ENCODE measurements at regions not wholly inside any gene's neighbourhood (a gene's known extent, or its start where the extent isn't known, plus 50 kb on each side); places are given as distances from the start of the nearest gene placed in this dataset.

GRCh38 chr10:36265741-36266140 lies 623.6 kb upstream of the FZD8 start:
- DNase-seq (ENCODE audit: low read depth): peak; percentile 14
- Histone ChIP-seq H3K4me1 (ENCODE audit: control insufficient read depth, insufficient read depth, low read length) (no peaks in the 10 kb centered on the region), H3K9ac (ENCODE audit: low read length) (no peak overlapping the region), H3K27me3 (replicated peaks; ENCODE audit: control insufficient read depth, insufficient read depth, low read length) (no peaks in the 10 kb centered on the region), H3K9me3 (ENCODE audit: control insufficient read depth, low read length) (no peaks in the 10 kb centered on the region), H3K4me3 (ENCODE audit: low read length) (no peak overlapping the region), H3K36me3 (ENCODE audit: control insufficient read depth, insufficient read depth, low read length, severe bottlenecking) (no peaks in the 10 kb centered on the region)

GRCh38 chr10:36263871-36264270 lies 621.8 kb upstream of the FZD8 start:
- no peak overlapping the region for H3K9ac ChIP-seq (ENCODE audit: low read length)
- no peak for DNase-seq (ENCODE audit: low read depth)
- H3K4me3 ChIP-seq (ENCODE audit: low read length): no peak overlapping the region
- H3K27me3 ChIP-seq (replicated peaks; ENCODE audit: control insufficient read depth, insufficient read depth, low read length): no peaks in the 10 kb centered on the region
- H3K9me3 ChIP-seq (ENCODE audit: control insufficient read depth, low read length): no peaks in the 10 kb centered on the region
- H3K4me1 ChIP-seq (ENCODE audit: control insufficient read depth, insufficient read depth, low read length): no peaks in the 10 kb centered on the region
- no peaks in the 10 kb centered on the region for H3K36me3 ChIP-seq (ENCODE audit: control insufficient read depth, insufficient read depth, low read length, severe bottlenecking)

- Histone ChIP-seq H3K4me3 (ENCODE audit: low read length) (no peak overlapping the region), H3K9ac (ENCODE audit: low read length) (peak overlapping the region; percentile 64), H3K4me1 (ENCODE audit: control insufficient read depth, insufficient read depth, low read length) (peaks cover 34% of the 10 kb centered on the region), H3K36me3 (ENCODE audit: control insufficient read depth, insufficient read depth, low read length, severe bottlenecking) (no peaks in the 10 kb centered on the region), H3K27me3 (replicated peaks; ENCODE audit: control insufficient read depth, insufficient read depth, low read length) (no peaks in the 10 kb centered on the region), H3K9me3 (ENCODE audit: control insufficient read depth, low read length) (no peaks in the 10 kb centered on the region)
- peak; percentile 84 for DNase-seq (ENCODE audit: low read depth)
Measured at GRCh38 chr10:36256948-36257356, 614.9 kb upstream of the FZD8 start.

GRCh38 chr10:36256166-36256565 lies 614.1 kb upstream of the FZD8 start:
- Histone ChIP-seq H3K27me3 (replicated peaks; ENCODE audit: control insufficient read depth, insufficient read depth, low read length) (no peaks in the 10 kb centered on the region), H3K9me3 (ENCODE audit: control insufficient read depth, low read length) (no peaks in the 10 kb centered on the region), H3K9ac (ENCODE audit: low read length) (peak overlapping the region; percentile 64), H3K4me3 (ENCODE audit: low read length) (peak overlapping the region; percentile 52), H3K4me1 (ENCODE audit: control insufficient read depth, insufficient read depth, low read length) (peaks cover 34% of the 10 kb centered on the region), H3K36me3 (ENCODE audit: control insufficient read depth, insufficient read depth, low read length, severe bottlenecking) (no peaks in the 10 kb centered on the region)
- DNase-seq (ENCODE audit: low read depth): peak; percentile 77

GRCh38 chr10:36254199-36254598 lies 612.1 kb upstream of the FZD8 start:
- Histone ChIP-seq H3K4me3 (ENCODE audit: low read length) (no peak overlapping the region), H3K36me3 (ENCODE audit: control insufficient read depth, insufficient read depth, low read length, severe bottlenecking) (no peaks in the 10 kb centered on the region), H3K9ac (ENCODE audit: low read length) (no peak overlapping the region), H3K27me3 (replicated peaks; ENCODE audit: control insufficient read depth, insufficient read depth, low read length) (no peaks in the 10 kb centered on the region), H3K4me1 (ENCODE audit: control insufficient read depth, insufficient read depth, low read length) (peaks cover 34% of the 10 kb centered on the region), H3K9me3 (ENCODE audit: control insufficient read depth, low read length) (no peaks in the 10 kb centered on the region)
- DNase-seq (ENCODE audit: low read depth): peak; percentile 2

GRCh38 chr10:36253731-36254130 lies 611.6 kb upstream of the FZD8 start:
- Histone ChIP-seq H3K9me3 (ENCODE audit: control insufficient read depth, low read length) (no peaks in the 10 kb centered on the region), H3K4me1 (ENCODE audit: control insufficient read depth, insufficient read depth, low read length) (peaks cover 38% of the 10 kb centered on the region), H3K27me3 (replicated peaks; ENCODE audit: control insufficient read depth, insufficient read depth, low read length) (no peaks in the 10 kb centered on the region), H3K9ac (ENCODE audit: low read length) (no peak overlapping the region), H3K4me3 (ENCODE audit: low read length) (no peak overlapping the region), H3K36me3 (ENCODE audit: control insufficient read depth, insufficient read depth, low read length, severe bottlenecking) (no peaks in the 10 kb centered on the region)
- DNase-seq (ENCODE audit: low read depth): no peak

- no peak overlapping the region for H3K9ac ChIP-seq (ENCODE audit: low read length)
- no peaks in the 10 kb centered on the region for H3K27me3 ChIP-seq (replicated peaks; ENCODE audit: control insufficient read depth, insufficient read depth, low read length)
- no peaks in the 10 kb centered on the region for H3K36me3 ChIP-seq (ENCODE audit: control insufficient read depth, insufficient read depth, low read length, severe bottlenecking)
- H3K4me3 ChIP-seq (ENCODE audit: low read length): no peak overlapping the region
- H3K9me3 ChIP-seq (ENCODE audit: control insufficient read depth, low read length): no peaks in the 10 kb centered on the region
- peaks cover 30% of the 10 kb centered on the region for H3K4me1 ChIP-seq (ENCODE audit: control insufficient read depth, insufficient read depth, low read length)
- DNase-seq (ENCODE audit: low read depth): no peak
Measured at GRCh38 chr10:36251068-36251467, 609.0 kb upstream of the FZD8 start.

GRCh38 chr10:36248304-36248981 lies 606.3 kb upstream of the FZD8 start:
- Histone ChIP-seq H3K36me3 (ENCODE audit: control insufficient read depth, insufficient read depth, low read length, severe bottlenecking) (no peaks in the 10 kb centered on the region), H3K9me3 (ENCODE audit: control insufficient read depth, low read length) (no peaks in the 10 kb centered on the region), H3K4me3 (ENCODE audit: low read length) (no peak overlapping the region), H3K27me3 (replicated peaks; ENCODE audit: control insufficient read depth, insufficient read depth, low read length) (no peaks in the 10 kb centered on the region), H3K4me1 (ENCODE audit: control insufficient read depth, insufficient read depth, low read length) (peaks cover 14% of the 10 kb centered on the region), H3K9ac (ENCODE audit: low read length) (no peak overlapping the region)
- peak; percentile 81 for DNase-seq (ENCODE audit: low read depth)

GRCh38 chr10:36247478-36247877 lies 605.4 kb upstream of the FZD8 start:
- DNase-seq (ENCODE audit: low read depth): no peak
- H3K4me3 ChIP-seq (ENCODE audit: low read length): no peak overlapping the region
- no peaks in the 10 kb centered on the region for H3K9me3 ChIP-seq (ENCODE audit: control insufficient read depth, low read length)
- H3K9ac ChIP-seq (ENCODE audit: low read length): no peak overlapping the region
- peaks cover 14% of the 10 kb centered on the region for H3K4me1 ChIP-seq (ENCODE audit: control insufficient read depth, insufficient read depth, low read length)
- H3K27me3 ChIP-seq (replicated peaks; ENCODE audit: control insufficient read depth, insufficient read depth, low read length): no peaks in the 10 kb centered on the region
- H3K36me3 ChIP-seq (ENCODE audit: control insufficient read depth, insufficient read depth, low read length, severe bottlenecking): no peaks in the 10 kb centered on the region

- H3K4me1 ChIP-seq (ENCODE audit: control insufficient read depth, insufficient read depth, low read length): peaks cover 7% of the 10 kb centered on the region
- no peaks in the 10 kb centered on the region for H3K9me3 ChIP-seq (ENCODE audit: control insufficient read depth, low read length)
- no peak overlapping the region for H3K9ac ChIP-seq (ENCODE audit: low read length)
- H3K36me3 ChIP-seq (ENCODE audit: control insufficient read depth, insufficient read depth, low read length, severe bottlenecking): no peaks in the 10 kb centered on the region
- H3K4me3 ChIP-seq (ENCODE audit: low read length): no peak overlapping the region
- DNase-seq (ENCODE audit: low read depth): peak; percentile 22
- no peaks in the 10 kb centered on the region for H3K27me3 ChIP-seq (replicated peaks; ENCODE audit: control insufficient read depth, insufficient read depth, low read length)
Measured at GRCh38 chr10:36236931-36237330, 594.8 kb upstream of the FZD8 start.

GRCh38 chr10:36236341-36236740 lies 594.2 kb upstream of the FZD8 start:
- Histone ChIP-seq H3K4me1 (ENCODE audit: control insufficient read depth, insufficient read depth, low read length) (peaks cover 7% of the 10 kb centered on the region), H3K27me3 (replicated peaks; ENCODE audit: control insufficient read depth, insufficient read depth, low read length) (no peaks in the 10 kb centered on the region), H3K9me3 (ENCODE audit: control insufficient read depth, low read length) (no peaks in the 10 kb centered on the region), H3K36me3 (ENCODE audit: control insufficient read depth, insufficient read depth, low read length, severe bottlenecking) (no peaks in the 10 kb centered on the region), H3K9ac (ENCODE audit: low read length) (no peak overlapping the region), H3K4me3 (ENCODE audit: low read length) (no peak overlapping the region)
- no peak for DNase-seq (ENCODE audit: low read depth)

GRCh38 chr10:36232935-36233334 lies 590.8 kb upstream of the FZD8 start:
- Histone ChIP-seq H3K9me3 (ENCODE audit: control insufficient read depth, low read length) (no peaks in the 10 kb centered on the region), H3K9ac (ENCODE audit: low read length) (no peak overlapping the region), H3K4me3 (ENCODE audit: low read length) (no peak overlapping the region), H3K4me1 (ENCODE audit: control insufficient read depth, insufficient read depth, low read length) (peaks cover 7% of the 10 kb centered on the region), H3K36me3 (ENCODE audit: control insufficient read depth, insufficient read depth, low read length, severe bottlenecking) (no peaks in the 10 kb centered on the region), H3K27me3 (replicated peaks; ENCODE audit: control insufficient read depth, insufficient read depth, low read length) (no peaks in the 10 kb centered on the region)
- no peak for DNase-seq (ENCODE audit: low read depth)

Measured in adipocyte (in vitro differentiated cells).